ENCODE measurements at regions not wholly inside any gene's neighbourhood (a gene's known extent, or its start where the extent isn't known, plus 50 kb on each side); places are given as distances from the start of the nearest gene placed in this dataset.
"Not testable (repeated sequence)": the region's sequence is repeated elsewhere in the genome, so short reads cannot be mapped to it uniquely, and the experiment has no call there.

GRCh38 chr2:89766141-89766990 is 1074.9 kb downstream of the RPIA start:
- not testable (repeated sequence) for TF ChIP-seq CTCF (IDR thresholded peaks at IDR 0.05); ZFX (IDR thresholded peaks at IDR 0.05; ENCODE audit: borderline replicate concordance)
